WTC11 (cell line): ENCODE measurements at regions not wholly inside any gene's neighbourhood (a gene's known extent, or its start where the extent isn't known, plus 50 kb on each side); places are given as distances from the start of the nearest gene placed in this dataset.

ENCODE experiments used
- ATAC-seq: fragments of 200-7000 bp; cut with Tn5 transposase; 2 replicates; pipeline ENCODE4 v1.10.0; 2021; ENCODE audit warnings: mild to moderate bottlenecking, moderate library complexity
- CTCF ChIA-PET: fragments of 300-600 bp; sonication (Branson Sonifier 250); formaldehyde crosslinking; loops from one replicate; lab custom pipeline; 2021; ENCODE audit warnings: antibody characterized with exemption; lab: Charles Lee
- POLR2A ChIA-PET: fragments of 350-600 bp; sonication (Branson Sonifier 250); formaldehyde crosslinking; loops from one replicate; lab custom pipeline; 2021; ENCODE audit warnings: antibody characterized with exemption; lab: Charles Lee
- DNase-seq: peaks from one replicate; pipeline ENCODE4 v3.0.0; 2021; ENCODE audit warnings: low spot score
- H3K27ac Mint-ChIP-seq: 2 replicates; pipeline ENCODE4 v1.8.0; 2021; ENCODE audit warnings: mixed read lengths
- H3K27me3 Mint-ChIP-seq: 2 replicates; pipeline ENCODE4 v1.8.0; 2021; ENCODE audit warnings: low read depth, mild to moderate bottlenecking, moderate library complexity, mixed read lengths
- H3K36me3 Mint-ChIP-seq: 2 replicates; pipeline ENCODE4 v1.8.0; 2021; ENCODE audit warnings: mixed read lengths
- H3K4me1 Mint-ChIP-seq: 2 replicates; pipeline ENCODE4 v1.8.0; 2022; ENCODE audit warnings: mixed read lengths
- H3K4me3 Mint-ChIP-seq: 2 replicates; pipeline ENCODE4 v1.8.0; 2021; ENCODE audit warnings: mild to moderate bottlenecking, moderate library complexity, mixed read lengths
- H3K9me3 Mint-ChIP-seq: 2 replicates; pipeline ENCODE4 v1.8.0; 2021; ENCODE audit warnings: mixed read lengths
- CBFB ChIP-seq: sonication (generic); formaldehyde crosslinking; IDR thresholded peaks from 2 replicates; pipeline ENCODE4 v1.8.1; 2022; ENCODE audit warnings: mild to moderate bottlenecking, low read depth, missing genetic modification reagents
- CREB1 ChIP-seq: sonication (generic); formaldehyde crosslinking; IDR thresholded peaks from 2 replicates; pipeline ENCODE4 v1.8.0; 2023; ENCODE audit warnings: mild to moderate bottlenecking, missing genetic modification reagents
- CREM ChIP-seq: sonication (generic); formaldehyde crosslinking; IDR thresholded peaks from 2 replicates; pipeline ENCODE4 v1.8.1; 2022; ENCODE audit warnings: mild to moderate bottlenecking, missing genetic modification reagents, moderate library complexity
- EMX1 ChIP-seq: fragments of 250-450 bp; sonication (Bioruptor Pico); IDR thresholded peaks from 2 replicates; pipeline ENCODE4 v1.8.0; 2021; ENCODE audit warnings: mild to moderate bottlenecking
- FOXP4 ChIP-seq: sonication (generic); formaldehyde crosslinking; IDR thresholded peaks from 2 replicates; pipeline ENCODE4 v1.8.0; 2022; ENCODE audit warnings: mild to moderate bottlenecking, missing genetic modification reagents
- HMGA2 ChIP-seq: fragments of 250-450 bp; sonication (Bioruptor Pico); IDR thresholded peaks from 2 replicates; pipeline ENCODE4 v1.4.0; 2021; ENCODE audit warnings: mild to moderate bottlenecking, moderate library complexity
- MAX ChIP-seq: sonication (generic); formaldehyde crosslinking; IDR thresholded peaks from 2 replicates; pipeline ENCODE4 v1.8.0; 2022; ENCODE audit warnings: mild to moderate bottlenecking, missing genetic modification reagents
- NFATC4 ChIP-seq: fragments of 250-450 bp; sonication (Bioruptor Pico); IDR thresholded peaks from 2 replicates; pipeline ENCODE4 v1.9.0; 2021; ENCODE audit warnings: mild to moderate bottlenecking
- NFE2L1 ChIP-seq: sonication (generic); formaldehyde crosslinking; IDR thresholded peaks from 2 replicates; pipeline ENCODE4 v1.8.1; 2023; ENCODE audit warnings: missing genetic modification reagents
- NR2C2 ChIP-seq: sonication (generic); formaldehyde crosslinking; IDR thresholded peaks from 2 replicates; pipeline ENCODE4 v1.8.0; 2022; ENCODE audit warnings: mild to moderate bottlenecking, missing genetic modification reagents
- SMAD4 ChIP-seq: sonication (generic); formaldehyde crosslinking; IDR thresholded peaks from 2 replicates; pipeline ENCODE4 v1.8.0; 2022; ENCODE audit warnings: mild to moderate bottlenecking, missing genetic modification reagents
- SP1 ChIP-seq: sonication (generic); formaldehyde crosslinking; conservative IDR thresholded peaks from 2 replicates; pipeline ENCODE4 v1.8.1; 2022; ENCODE audit warnings: missing genetic modification reagents
- TEAD1 ChIP-seq: sonication (generic); formaldehyde crosslinking; IDR thresholded peaks from 2 replicates; pipeline ENCODE4 v1.8.0; 2022; ENCODE audit warnings: mild to moderate bottlenecking, missing genetic modification reagents
- ZNF416 ChIP-seq: fragments of 250-450 bp; sonication (Bioruptor Pico); IDR thresholded peaks from 2 replicates; pipeline ENCODE4 v1.9.0; 2021; ENCODE audit warnings: mild to moderate bottlenecking, inconsistent platforms
- TF ChIP-seq, protein P1 (sequence below): sonication (generic); formaldehyde crosslinking; IDR thresholded peaks from 2 replicates; pipeline ENCODE4 v1.8.1; 2022; ENCODE audit warnings: low read depth, missing genetic modification reagents, borderline replicate concordance
- TF ChIP-seq, protein P2 (sequence below): sonication (generic); formaldehyde crosslinking; conservative IDR thresholded peaks from 2 replicates; pipeline ENCODE4 v1.8.1; 2022; ENCODE audit warnings: mild to moderate bottlenecking, missing genetic modification reagents
- TF ChIP-seq, protein P3 (sequence below): sonication (generic); formaldehyde crosslinking; IDR thresholded peaks from 2 replicates; pipeline ENCODE4 v1.8.0; 2023; ENCODE audit warnings: missing genetic modification reagents, mild to moderate bottlenecking, borderline replicate concordance

DNA sequence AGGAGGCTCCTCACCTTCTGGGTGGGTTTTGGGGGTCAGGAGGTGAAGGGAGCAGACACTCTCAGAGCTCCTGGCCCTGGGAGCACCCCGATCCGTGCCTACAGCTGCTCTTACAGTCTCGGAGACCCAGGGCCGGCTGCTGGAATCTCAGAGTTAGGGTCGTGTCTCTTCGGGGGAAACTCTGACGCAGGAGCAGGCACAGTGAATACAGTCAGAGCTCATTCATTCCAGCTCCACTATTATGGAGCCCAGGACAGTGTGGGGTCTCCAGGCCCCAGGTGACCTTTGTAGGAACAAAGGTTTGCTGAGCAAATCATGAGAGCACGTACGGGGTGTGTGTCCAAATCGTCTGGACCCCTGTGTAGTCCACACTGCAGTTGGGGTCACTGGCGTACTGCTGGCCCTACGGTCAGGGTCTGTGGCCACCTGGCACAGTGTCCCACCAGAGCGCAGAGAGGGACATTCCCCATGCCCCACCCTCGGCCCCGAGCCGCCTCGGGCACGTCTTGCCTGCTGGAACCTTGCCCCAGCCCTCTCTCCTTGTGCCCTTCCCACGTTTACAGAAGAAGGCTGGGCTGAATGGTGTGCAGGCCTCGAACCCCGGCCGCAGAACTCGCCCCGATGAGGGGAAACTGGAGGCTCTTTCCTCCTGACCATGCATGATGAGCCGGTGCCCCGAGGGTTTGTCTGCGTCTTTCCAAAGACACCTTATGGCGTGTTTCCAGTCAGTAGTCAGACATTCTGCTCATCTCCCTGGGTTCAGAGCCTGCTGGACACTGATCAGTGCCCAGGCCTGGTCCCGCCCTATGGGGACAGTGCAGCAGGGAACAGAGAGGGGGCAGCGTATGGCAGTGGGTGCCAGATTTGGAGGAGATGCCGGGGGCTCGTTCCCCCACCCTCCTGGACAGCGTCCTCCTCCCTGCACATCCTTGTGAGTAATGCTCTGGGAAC, 1166.6 kb downstream of the BRD1 start:
- Mint-ChIP-seq H3K9me3 (peaks cover 26% of the 10 kb centered on the region), H3K4me1 (no peaks in the 10 kb centered on the region), H3K4me3 (no peak overlapping the region), H3K27me3 (no peaks in the 10 kb centered on the region; the same call in 1 of the 2 replicates), H3K27ac (no peak overlapping the region), H3K36me3 (peaks cover 26% of the 10 kb centered on the region)
- TF ChIP-seq, protein P1, sequence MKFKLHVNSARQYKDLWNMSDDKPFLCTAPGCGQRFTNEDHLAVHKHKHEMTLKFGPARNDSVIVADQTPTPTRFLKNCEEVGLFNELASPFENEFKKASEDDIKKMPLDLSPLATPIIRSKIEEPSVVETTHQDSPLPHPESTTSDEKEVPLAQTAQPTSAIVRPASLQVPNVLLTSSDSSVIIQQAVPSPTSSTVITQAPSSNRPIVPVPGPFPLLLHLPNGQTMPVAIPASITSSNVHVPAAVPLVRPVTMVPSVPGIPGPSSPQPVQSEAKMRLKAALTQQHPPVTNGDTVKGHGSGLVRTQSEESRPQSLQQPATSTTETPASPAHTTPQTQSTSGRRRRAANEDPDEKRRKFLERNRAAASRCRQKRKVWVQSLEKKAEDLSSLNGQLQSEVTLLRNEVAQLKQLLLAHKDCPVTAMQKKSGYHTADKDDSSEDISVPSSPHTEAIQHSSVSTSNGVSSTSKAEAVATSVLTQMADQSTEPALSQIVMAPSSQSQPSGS (CRISPR knock-in tag): no peak
- TF ChIP-seq, protein P2, sequence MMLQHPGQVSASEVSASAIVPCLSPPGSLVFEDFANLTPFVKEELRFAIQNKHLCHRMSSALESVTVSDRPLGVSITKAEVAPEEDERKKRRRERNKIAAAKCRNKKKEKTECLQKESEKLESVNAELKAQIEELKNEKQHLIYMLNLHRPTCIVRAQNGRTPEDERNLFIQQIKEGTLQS (CRISPR knock-in tag): no peak
- TF ChIP-seq EMX1: no peak
- no peak for TF ChIP-seq SP1 (CRISPR knock-in tag)
- no peak for TF ChIP-seq ZNF416 (CRISPR knock-in tag)
- TF ChIP-seq CREM (CRISPR knock-in tag): no peak
- no peak for DNase-seq
- ChIA-PET CTCF (interaction anchor here (0.7 kb wide), 1 partner anchor 82 kb away, joined by 3 read pairs; no protein-coding TSS in a partner anchor), POLR2A (no interaction called here)
- no peak for ATAC-seq

- Mint-ChIP-seq H3K27me3 (no peaks in the 10 kb centered on the region; the same call in 1 of the 2 replicates), H3K36me3 (peaks cover 24% of the 10 kb centered on the region), H3K9me3 (peaks cover 24% of the 10 kb centered on the region), H3K4me3 (no peak overlapping the region), H3K4me1 (no peaks in the 10 kb centered on the region), H3K27ac (0 out of 2 replicates have a peak overlapping the region, but pooled peaks have one; percentile 23)
- CTCF ChIA-PET: no interaction called here
- TF ChIP-seq CREB1 (no peak), FOXP4 (CRISPR knock-in tag) (no peak), TEAD1 (CRISPR knock-in tag) (no peak), CBFB (CRISPR knock-in tag) (no peak), MAX (CRISPR knock-in tag) (no peak), NR2C2 (CRISPR knock-in tag) (no peak), SMAD4 (no peak), NFE2L1 (CRISPR knock-in tag) (no peak), HMGA2 (CRISPR knock-in tag) (no peak), NFATC4 (CRISPR knock-in tag) (no peak)
- TF ChIP-seq, protein P3, sequence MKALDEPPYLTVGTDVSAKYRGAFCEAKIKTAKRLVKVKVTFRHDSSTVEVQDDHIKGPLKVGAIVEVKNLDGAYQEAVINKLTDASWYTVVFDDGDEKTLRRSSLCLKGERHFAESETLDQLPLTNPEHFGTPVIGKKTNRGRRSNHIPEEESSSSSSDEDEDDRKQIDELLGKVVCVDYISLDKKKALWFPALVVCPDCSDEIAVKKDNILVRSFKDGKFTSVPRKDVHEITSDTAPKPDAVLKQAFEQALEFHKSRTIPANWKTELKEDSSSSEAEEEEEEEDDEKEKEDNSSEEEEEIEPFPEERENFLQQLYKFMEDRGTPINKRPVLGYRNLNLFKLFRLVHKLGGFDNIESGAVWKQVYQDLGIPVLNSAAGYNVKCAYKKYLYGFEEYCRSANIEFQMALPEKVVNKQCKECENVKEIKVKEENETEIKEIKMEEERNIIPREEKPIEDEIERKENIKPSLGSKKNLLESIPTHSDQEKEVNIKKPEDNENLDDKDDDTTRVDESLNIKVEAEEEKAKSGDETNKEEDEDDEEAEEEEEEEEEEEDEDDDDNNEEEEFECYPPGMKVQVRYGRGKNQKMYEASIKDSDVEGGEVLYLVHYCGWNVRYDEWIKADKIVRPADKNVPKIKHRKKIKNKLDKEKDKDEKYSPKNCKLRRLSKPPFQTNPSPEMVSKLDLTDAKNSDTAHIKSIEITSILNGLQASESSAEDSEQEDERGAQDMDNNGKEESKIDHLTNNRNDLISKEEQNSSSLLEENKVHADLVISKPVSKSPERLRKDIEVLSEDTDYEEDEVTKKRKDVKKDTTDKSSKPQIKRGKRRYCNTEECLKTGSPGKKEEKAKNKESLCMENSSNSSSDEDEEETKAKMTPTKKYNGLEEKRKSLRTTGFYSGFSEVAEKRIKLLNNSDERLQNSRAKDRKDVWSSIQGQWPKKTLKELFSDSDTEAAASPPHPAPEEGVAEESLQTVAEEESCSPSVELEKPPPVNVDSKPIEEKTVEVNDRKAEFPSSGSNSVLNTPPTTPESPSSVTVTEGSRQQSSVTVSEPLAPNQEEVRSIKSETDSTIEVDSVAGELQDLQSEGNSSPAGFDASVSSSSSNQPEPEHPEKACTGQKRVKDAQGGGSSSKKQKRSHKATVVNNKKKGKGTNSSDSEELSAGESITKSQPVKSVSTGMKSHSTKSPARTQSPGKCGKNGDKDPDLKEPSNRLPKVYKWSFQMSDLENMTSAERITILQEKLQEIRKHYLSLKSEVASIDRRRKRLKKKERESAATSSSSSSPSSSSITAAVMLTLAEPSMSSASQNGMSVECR: no peak
- DNase-seq (no peak), ATAC-seq (no peak)
- POLR2A ChIA-PET: no interaction called here
Observed at GRCh38 chr22:48660104-48660789, 1167.4 kb downstream of the BRD1 start.
